ENCODE measurements at regions not wholly inside any gene's neighbourhood (a gene's known extent, or its start where the extent isn't known, plus 50 kb on each side); places are given as distances from the start of the nearest gene placed in this dataset.

DNA sequence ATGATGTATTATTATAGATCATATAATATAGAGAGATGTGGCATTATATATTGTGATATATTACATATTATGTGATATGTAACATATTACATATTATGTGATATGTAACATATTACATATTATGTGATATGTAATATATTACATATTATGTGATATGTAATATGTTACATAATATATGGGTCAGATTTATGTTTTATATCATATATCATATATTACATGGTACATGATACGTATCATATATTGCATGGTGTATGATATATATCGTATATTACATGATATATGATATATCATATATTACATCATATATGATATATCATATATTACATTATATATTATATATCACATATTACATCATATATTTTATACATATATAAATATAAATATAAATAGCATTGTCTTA is 164.1 kb upstream of the NEBL start:
- H3K4me2 ChIP-seq (ENCODE audit: extremely low read depth, insufficient read depth, low read length): no peak overlapping the region
- no peak overlapping the region for H2AFZ ChIP-seq (ENCODE audit: low read length)
- H4K20me1 ChIP-seq (ENCODE audit: control insufficient read depth, extremely low read depth, insufficient read depth, low read length): no peaks in the 10 kb centered on the region
- H3K36me3 ChIP-seq (ENCODE audit: control insufficient read depth, insufficient read depth, low read length): no peaks in the 10 kb centered on the region
- no peaks in the 10 kb centered on the region for H3K79me2 ChIP-seq (ENCODE audit: control insufficient read depth, insufficient read depth, low read length)
- no peaks in the 10 kb centered on the region for H3K27me3 ChIP-seq (ENCODE audit: control insufficient read depth, insufficient read depth, low read length)
- DNase-seq (ENCODE audit: low read depth in 2 of 2): no peak
- H3K9me3 ChIP-seq (ENCODE audit: control insufficient read depth, insufficient read depth, low read depth, low read length): no peaks in the 10 kb centered on the region
- H3K4me3 ChIP-seq (replicated peaks in 1 of 4; ENCODE audit: control extremely low read depth in 1 of 4, insufficient read depth in 1 of 4, low read depth in 3 of 4, low read length in 4 of 4): no peak overlapping the region
- H3K9ac ChIP-seq (ENCODE audit: insufficient read depth, low read length): no peak overlapping the region
- TF ChIP-seq, protein P1, sequence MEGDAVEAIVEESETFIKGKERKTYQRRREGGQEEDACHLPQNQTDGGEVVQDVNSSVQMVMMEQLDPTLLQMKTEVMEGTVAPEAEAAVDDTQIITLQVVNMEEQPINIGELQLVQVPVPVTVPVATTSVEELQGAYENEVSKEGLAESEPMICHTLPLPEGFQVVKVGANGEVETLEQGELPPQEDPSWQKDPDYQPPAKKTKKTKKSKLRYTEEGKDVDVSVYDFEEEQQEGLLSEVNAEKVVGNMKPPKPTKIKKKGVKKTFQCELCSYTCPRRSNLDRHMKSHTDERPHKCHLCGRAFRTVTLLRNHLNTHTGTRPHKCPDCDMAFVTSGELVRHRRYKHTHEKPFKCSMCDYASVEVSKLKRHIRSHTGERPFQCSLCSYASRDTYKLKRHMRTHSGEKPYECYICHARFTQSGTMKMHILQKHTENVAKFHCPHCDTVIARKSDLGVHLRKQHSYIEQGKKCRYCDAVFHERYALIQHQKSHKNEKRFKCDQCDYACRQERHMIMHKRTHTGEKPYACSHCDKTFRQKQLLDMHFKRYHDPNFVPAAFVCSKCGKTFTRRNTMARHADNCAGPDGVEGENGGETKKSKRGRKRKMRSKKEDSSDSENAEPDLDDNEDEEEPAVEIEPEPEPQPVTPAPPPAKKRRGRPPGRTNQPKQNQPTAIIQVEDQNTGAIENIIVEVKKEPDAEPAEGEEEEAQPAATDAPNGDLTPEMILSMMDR (conservative IDR thresholded peaks at IDR 0.05 in 1 of 2, IDR thresholded peaks at IDR 0.05 in 1 of 2; ENCODE audit: low read depth in 1 of 2, low read length in 2 of 2): no peak
- TF ChIP-seq EZH2 (IDR thresholded peaks at IDR 0.05; ENCODE audit: low read length, missing control alignments): no peak
- no peaks in the 10 kb centered on the region for H3K4me1 ChIP-seq (ENCODE audit: control insufficient read depth, extremely low read depth, insufficient read depth, low read length)
- no peak overlapping the region for H3K27ac ChIP-seq (ENCODE audit: insufficient read depth, low read length)

DNA sequence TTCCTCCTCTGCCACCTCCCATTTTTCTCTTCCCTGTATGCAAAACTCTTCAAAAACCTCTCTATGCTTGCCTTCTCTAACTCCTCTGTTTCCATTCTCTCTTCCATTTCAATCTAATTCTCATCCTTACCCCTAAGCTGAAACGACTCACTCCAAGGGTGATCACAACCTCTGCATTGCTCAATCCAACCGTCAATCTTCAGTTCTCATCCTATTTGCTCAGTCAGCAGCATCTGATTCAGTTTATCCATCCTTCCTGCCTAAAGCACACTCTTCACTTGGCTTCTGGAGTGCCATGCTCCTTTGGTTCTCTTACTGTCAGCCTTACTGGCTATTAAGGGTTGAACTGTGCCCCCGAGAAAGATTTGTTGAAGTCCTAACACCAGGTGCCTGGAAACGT is 163.5 kb upstream of the NEBL start:
- H3K27ac ChIP-seq (ENCODE audit: insufficient read depth, low read length): no peak overlapping the region
- no peaks in the 10 kb centered on the region for H3K79me2 ChIP-seq (ENCODE audit: control insufficient read depth, insufficient read depth, low read length)
- no peak overlapping the region for H2AFZ ChIP-seq (ENCODE audit: low read length)
- TF ChIP-seq, protein P1 (conservative IDR thresholded peaks at IDR 0.05 in 1 of 2, IDR thresholded peaks at IDR 0.05 in 1 of 2; ENCODE audit: low read depth in 1 of 2, low read length in 2 of 2): no peak
- TF ChIP-seq EZH2 (IDR thresholded peaks at IDR 0.05; ENCODE audit: low read length, missing control alignments): no peak
- no peak overlapping the region for H3K4me3 ChIP-seq (replicated peaks in 1 of 4; ENCODE audit: control extremely low read depth in 1 of 4, insufficient read depth in 1 of 4, low read depth in 3 of 4, low read length in 4 of 4)
- H3K27me3 ChIP-seq (ENCODE audit: control insufficient read depth, insufficient read depth, low read length): no peaks in the 10 kb centered on the region
- H4K20me1 ChIP-seq (ENCODE audit: control insufficient read depth, extremely low read depth, insufficient read depth, low read length): no peaks in the 10 kb centered on the region
- no peak overlapping the region for H3K9ac ChIP-seq (ENCODE audit: insufficient read depth, low read length)
- no peaks in the 10 kb centered on the region for H3K9me3 ChIP-seq (ENCODE audit: control insufficient read depth, insufficient read depth, low read depth, low read length)
- no peak for DNase-seq (ENCODE audit: low read depth in 2 of 2)
- no peaks in the 10 kb centered on the region for H3K36me3 ChIP-seq (ENCODE audit: control insufficient read depth, insufficient read depth, low read length)
- H3K4me2 ChIP-seq (ENCODE audit: extremely low read depth, insufficient read depth, low read length): no peak overlapping the region
- H3K4me1 ChIP-seq (ENCODE audit: control insufficient read depth, extremely low read depth, insufficient read depth, low read length): no peaks in the 10 kb centered on the region

- H3K4me2 ChIP-seq (ENCODE audit: extremely low read depth, insufficient read depth, low read length): no peak overlapping the region
- H3K9me3 ChIP-seq (ENCODE audit: control insufficient read depth, insufficient read depth, low read depth, low read length): no peaks in the 10 kb centered on the region
- no peaks in the 10 kb centered on the region for H4K20me1 ChIP-seq (ENCODE audit: control insufficient read depth, extremely low read depth, insufficient read depth, low read length)
- no peak overlapping the region for H3K27ac ChIP-seq (ENCODE audit: insufficient read depth, low read length)
- no peaks in the 10 kb centered on the region for H3K36me3 ChIP-seq (ENCODE audit: control insufficient read depth, insufficient read depth, low read length)
- H3K79me2 ChIP-seq (ENCODE audit: control insufficient read depth, insufficient read depth, low read length): no peaks in the 10 kb centered on the region
- TF ChIP-seq EZH2 (IDR thresholded peaks at IDR 0.05; ENCODE audit: low read length, missing control alignments): no peak
- H3K4me1 ChIP-seq (ENCODE audit: control insufficient read depth, extremely low read depth, insufficient read depth, low read length): no peaks in the 10 kb centered on the region
- peak in 1 of 2 donors; percentile 10 for DNase-seq (ENCODE audit: low read depth in 2 of 2)
- H3K9ac ChIP-seq (ENCODE audit: insufficient read depth, low read length): no peak overlapping the region
- no peak overlapping the region for H3K4me3 ChIP-seq (replicated peaks in 1 of 4; ENCODE audit: control extremely low read depth in 1 of 4, insufficient read depth in 1 of 4, low read depth in 3 of 4, low read length in 4 of 4)
- no peaks in the 10 kb centered on the region for H3K27me3 ChIP-seq (ENCODE audit: control insufficient read depth, insufficient read depth, low read length)
- H2AFZ ChIP-seq (ENCODE audit: low read length): no peak overlapping the region
These were observed 160.9 kb upstream of the NEBL start for GRCh38 chr10:21057989-21058388.
